GM23338 (cell line): ENCODE measurements at regions not wholly inside any gene's neighbourhood (a gene's known extent, or its start where the extent isn't known, plus 50 kb on each side); places are given as distances from the start of the nearest gene placed in this dataset.
"Not testable (repeated sequence)": the region's sequence is repeated elsewhere in the genome, so short reads cannot be mapped to it uniquely, and the experiment has no call there.

Experiments used
- ATAC-seq: fragments of 200-7000 bp; cut with Tn5 transposase; 3 replicates; pipeline ENCODE4 v1.9.1; 2020
- DNase-seq: peaks from one replicate; pipeline ENCODE4 v3.0.0-alpha.2; 2015; ENCODE audit warnings: low spot score
- H2AFZ ChIP-seq: fragments of 200-600 bp; sonication (generic); 2 replicates; pipeline ENCODE4 v1.8.0; 2016; ENCODE audit warnings: antibody characterized with exemption, mild to moderate bottlenecking, moderate library complexity
- H3F3A ChIP-seq: fragments of 200-600 bp; sonication (generic); replicated peaks from 2 replicates; pipeline ENCODE4 v1.8.0; 2017; ENCODE audit warnings: antibody characterized with exemption, mixed run types, low read depth
- H3K27ac ChIP-seq: fragments of 200-600 bp; sonication (generic); 2 replicates; pipeline ENCODE4 v1.6.1; 2016; ENCODE audit warnings: low read depth
- H3K27me3 ChIP-seq: fragments of 200-600 bp; sonication (generic); 2 replicates; pipeline ENCODE4 v1.8.0; 2016; ENCODE audit warnings: mild to moderate bottlenecking, mixed run types, moderate library complexity; ENCODE audit not compliant: insufficient read depth
- H3K36me3 ChIP-seq: fragments of 200-600 bp; sonication (generic); 2 replicates; pipeline ENCODE4 v1.8.0; 2016; ENCODE audit warnings: mild to moderate bottlenecking; ENCODE audit not compliant: insufficient read depth
- H3K4me1 ChIP-seq: fragments of 200-600 bp; sonication (generic); 2 replicates; pipeline ENCODE4 v1.8.0; 2016; ENCODE audit warnings: mild to moderate bottlenecking, moderate library complexity; ENCODE audit not compliant: insufficient read depth
- H3K4me2 ChIP-seq: fragments of 200-600 bp; sonication (generic); 2 replicates; pipeline ENCODE4 v1.7.1; 2017; ENCODE audit warnings: mixed run types
- H3K4me3 ChIP-seq: fragments of 200-600 bp; sonication (generic); 2 replicates; pipeline ENCODE4 v1.6.1; 2016; ENCODE audit warnings: mixed run types
- H3K79me2 ChIP-seq: fragments of 200-600 bp; sonication (generic); replicated peaks from 2 replicates; pipeline ENCODE4 v1.8.0; 2017; ENCODE audit warnings: mild to moderate bottlenecking; ENCODE audit not compliant: insufficient read depth
- H3K9me2 ChIP-seq: fragments of 200-600 bp; sonication (generic); 2 replicates; pipeline ENCODE4 v1.8.0; 2017; ENCODE audit not compliant: insufficient read depth
- H4K20me1 ChIP-seq: fragments of 200-600 bp; sonication (generic); replicated peaks from 2 replicates; pipeline ENCODE4 v1.8.0; 2017; ENCODE audit warnings: mild to moderate bottlenecking; ENCODE audit not compliant: insufficient read depth
- H3K27ac Mint-ChIP-seq: 2 replicates; pipeline ENCODE4 v1.8.0; 2020; ENCODE audit warnings: inconsistent platforms, mild to moderate bottlenecking, moderate library complexity, mixed read lengths
- H3K27me3 Mint-ChIP-seq: 3 replicates; pipeline ENCODE4 v1.8.0; 2022; ENCODE audit warnings: low read depth, mild to moderate bottlenecking, moderate library complexity, mixed read lengths, inconsistent platforms; ENCODE audit not compliant: insufficient read depth, poor library complexity
- H3K36me3 Mint-ChIP-seq: 3 replicates; pipeline ENCODE4 v1.8.0; 2021; ENCODE audit warnings: low read depth, mild to moderate bottlenecking, inconsistent platforms, moderate library complexity, mixed read lengths
- H3K4me1 Mint-ChIP-seq: 3 replicates; pipeline ENCODE4 v1.8.0; 2020; ENCODE audit warnings: mild to moderate bottlenecking, inconsistent platforms, mixed read lengths
- H3K4me3 Mint-ChIP-seq: 3 replicates; pipeline ENCODE4 v1.8.0; 2021; ENCODE audit warnings: moderate library complexity, mild to moderate bottlenecking, inconsistent platforms, mixed read lengths
- H3K9me3 Mint-ChIP-seq: 3 replicates; pipeline ENCODE4 v1.8.0; 2020; ENCODE audit warnings: moderate library complexity, mild to moderate bottlenecking, inconsistent platforms, mixed read lengths
- CREB1 ChIP-seq: fragments of 250-450 bp; sonication (Bioruptor Pico); IDR thresholded peaks from 2 replicates; pipeline ENCODE4 v1.5.0; 2020; ENCODE audit warnings: low read depth, mild to moderate bottlenecking, moderate library complexity
- EZH2 ChIP-seq: fragments of 200-600 bp; sonication (generic); IDR thresholded peaks from one replicate; pipeline ENCODE4 v1.8.0; 2017; ENCODE audit warnings: antibody characterized with exemption, mild to moderate bottlenecking, low read depth; ENCODE audit not compliant: unreplicated experiment
- EZH2phosphoT487 ChIP-seq: fragments of 200-600 bp; sonication (generic); IDR thresholded peaks from one replicate; pipeline ENCODE4 v1.8.1; 2018; ENCODE audit warnings: antibody characterized with exemption; ENCODE audit not compliant: unreplicated experiment
- JUNB ChIP-seq: IDR thresholded peaks from one replicate; pipeline ENCODE4 v1.6.1; 2016; ENCODE audit warnings: antibody characterized with exemption; ENCODE audit not compliant: unreplicated experiment
- NANOG ChIP-seq: IDR thresholded peaks from 2 replicates; pipeline ENCODE4 v1.6.1; 2016; ENCODE audit warnings: antibody characterized with exemption, borderline replicate concordance
- POLR2AphosphoS5 ChIP-seq: IDR thresholded peaks from 2 replicates; pipeline ENCODE4 v1.6.1; 2016; ENCODE audit warnings: antibody characterized with exemption, low read depth
- STAT1 ChIP-seq: IDR thresholded peaks from one replicate; pipeline ENCODE4 v1.6.1; 2016; ENCODE audit warnings: antibody characterized with exemption; ENCODE audit not compliant: unreplicated experiment
- ZNF114 ChIP-seq: fragments of 250-450 bp; sonication (Bioruptor Pico); IDR thresholded peaks from 2 replicates; pipeline ENCODE4 v1.5.0; 2020; ENCODE audit warnings: mild to moderate bottlenecking, moderate library complexity
- ZNF331 ChIP-seq: fragments of 250-450 bp; sonication (Bioruptor Pico); IDR thresholded peaks from 2 replicates; pipeline ENCODE4 v1.5.0; 2020; ENCODE audit warnings: low read depth, mild to moderate bottlenecking, moderate library complexity
- TF ChIP-seq, protein P1 (sequence below): IDR thresholded peaks from one replicate; pipeline ENCODE4 v1.6.1; 2018; ENCODE audit warnings: antibody characterized with exemption; ENCODE audit not compliant: unreplicated experiment
- TF ChIP-seq, protein P2 (sequence below): IDR thresholded peaks from 2 replicates; pipeline ENCODE4 v1.6.1; 2016; ENCODE audit warnings: antibody characterized with exemption

GRCh38 chr13:86922936-86923335 lies 748.2 kb upstream of the SLITRK5 start (continued):
- no peak for TF ChIP-seq JUNB

- not testable (repeated sequence) for H3K79me2 ChIP-seq, H3K4me3 Mint-ChIP-seq, H3F3A ChIP-seq, H3K27me3 Mint-ChIP-seq, H3K9me2 ChIP-seq, H2AFZ ChIP-seq, H3K27ac Mint-ChIP-seq, DNase-seq, H3K27ac ChIP-seq, H3K4me3 ChIP-seq, H4K20me1 ChIP-seq, H3K4me2 ChIP-seq, H3K36me3 ChIP-seq, H3K27me3 ChIP-seq, H3K4me1 ChIP-seq, ATAC-seq
- Mint-ChIP-seq H3K4me1 (peaks cover 30% of the 10 kb centered on the region), H3K36me3 (peaks cover 14% of the 10 kb centered on the region), H3K9me3 (peaks cover 14% of the 10 kb centered on the region)
Observed at GRCh38 chr13:86926916-86927315, 744.3 kb upstream of the SLITRK5 start.

- ATAC-seq = peak; percentile 99
- peak overlapping the region; percentile 87 for H3K27ac Mint-ChIP-seq
- TF ChIP-seq ZNF331 (0 out of 2 replicates have a peak, but pooled peaks have one; percentile 5), EZH2 (no peak), CREB1 (CRISPR knock-in tag) (no peak), NANOG (peak; percentile 59; the same call in 1 of the 2 replicates), ZNF114 (CRISPR knock-in tag) (no peak), EZH2phosphoT487 (no peak), POLR2AphosphoS5 (no peak), JUNB (no peak), STAT1 (no peak)
- TF ChIP-seq, protein P1, sequence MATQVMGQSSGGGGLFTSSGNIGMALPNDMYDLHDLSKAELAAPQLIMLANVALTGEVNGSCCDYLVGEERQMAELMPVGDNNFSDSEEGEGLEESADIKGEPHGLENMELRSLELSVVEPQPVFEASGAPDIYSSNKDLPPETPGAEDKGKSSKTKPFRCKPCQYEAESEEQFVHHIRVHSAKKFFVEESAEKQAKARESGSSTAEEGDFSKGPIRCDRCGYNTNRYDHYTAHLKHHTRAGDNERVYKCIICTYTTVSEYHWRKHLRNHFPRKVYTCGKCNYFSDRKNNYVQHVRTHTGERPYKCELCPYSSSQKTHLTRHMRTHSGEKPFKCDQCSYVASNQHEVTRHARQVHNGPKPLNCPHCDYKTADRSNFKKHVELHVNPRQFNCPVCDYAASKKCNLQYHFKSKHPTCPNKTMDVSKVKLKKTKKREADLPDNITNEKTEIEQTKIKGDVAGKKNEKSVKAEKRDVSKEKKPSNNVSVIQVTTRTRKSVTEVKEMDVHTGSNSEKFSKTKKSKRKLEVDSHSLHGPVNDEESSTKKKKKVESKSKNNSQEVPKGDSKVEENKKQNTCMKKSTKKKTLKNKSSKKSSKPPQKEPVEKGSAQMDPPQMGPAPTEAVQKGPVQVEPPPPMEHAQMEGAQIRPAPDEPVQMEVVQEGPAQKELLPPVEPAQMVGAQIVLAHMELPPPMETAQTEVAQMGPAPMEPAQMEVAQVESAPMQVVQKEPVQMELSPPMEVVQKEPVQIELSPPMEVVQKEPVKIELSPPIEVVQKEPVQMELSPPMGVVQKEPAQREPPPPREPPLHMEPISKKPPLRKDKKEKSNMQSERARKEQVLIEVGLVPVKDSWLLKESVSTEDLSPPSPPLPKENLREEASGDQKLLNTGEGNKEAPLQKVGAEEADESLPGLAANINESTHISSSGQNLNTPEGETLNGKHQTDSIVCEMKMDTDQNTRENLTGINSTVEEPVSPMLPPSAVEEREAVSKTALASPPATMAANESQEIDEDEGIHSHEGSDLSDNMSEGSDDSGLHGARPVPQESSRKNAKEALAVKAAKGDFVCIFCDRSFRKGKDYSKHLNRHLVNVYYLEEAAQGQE = no peak
- TF ChIP-seq, protein P2, sequence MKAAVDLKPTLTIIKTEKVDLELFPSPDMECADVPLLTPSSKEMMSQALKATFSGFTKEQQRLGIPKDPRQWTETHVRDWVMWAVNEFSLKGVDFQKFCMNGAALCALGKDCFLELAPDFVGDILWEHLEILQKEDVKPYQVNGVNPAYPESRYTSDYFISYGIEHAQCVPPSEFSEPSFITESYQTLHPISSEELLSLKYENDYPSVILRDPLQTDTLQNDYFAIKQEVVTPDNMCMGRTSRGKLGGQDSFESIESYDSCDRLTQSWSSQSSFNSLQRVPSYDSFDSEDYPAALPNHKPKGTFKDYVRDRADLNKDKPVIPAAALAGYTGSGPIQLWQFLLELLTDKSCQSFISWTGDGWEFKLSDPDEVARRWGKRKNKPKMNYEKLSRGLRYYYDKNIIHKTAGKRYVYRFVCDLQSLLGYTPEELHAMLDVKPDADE = 0 out of 2 replicates have a peak, but pooled peaks have one; percentile 19
Observed at GRCh38 chr13:86932776-86933334, 738.3 kb upstream of the SLITRK5 start.

More at GRCh38 chr13:86932776-86933334, 738.3 kb upstream of the SLITRK5 start:
- Histone ChIP-seq H3K36me3 (no peaks in the 10 kb centered on the region), H2AFZ (no peak overlapping the region), H3K79me2 (no peaks in the 10 kb centered on the region), H3K4me3 (no peak overlapping the region), H3K27me3 (no peaks in the 10 kb centered on the region), H3K27ac (peak overlapping the region; percentile 68), H3F3A (no peaks in the 10 kb centered on the region), H3K9me2 (no peaks in the 10 kb centered on the region), H4K20me1 (no peaks in the 10 kb centered on the region), H3K4me2 (peak overlapping the region; percentile 23; the same call in 1 of the 2 replicates), H3K4me1 (peaks cover 25% of the 10 kb centered on the region)
- Mint-ChIP-seq H3K27me3 (peaks cover 5% of the 10 kb centered on the region), H3K36me3 (no peaks in the 10 kb centered on the region), H3K4me1 (peaks cover 30% of the 10 kb centered on the region), H3K9me3 (no peaks in the 10 kb centered on the region), H3K4me3 (peak overlapping the region; percentile 22; the same call in 1 of the 3 replicates)
- peak; percentile 69 for DNase-seq
